NCI-H774 (cell line): ENCODE measurements at regions not wholly inside any gene's neighbourhood (a gene's known extent, or its start where the extent isn't known, plus 50 kb on each side); places are given as distances from the start of the nearest gene placed in this dataset.

Experiments used
- DNase-seq: peaks from one replicate; lab custom pipeline; 2025; lab: John Stamatoyannopoulos, UW

DNA sequence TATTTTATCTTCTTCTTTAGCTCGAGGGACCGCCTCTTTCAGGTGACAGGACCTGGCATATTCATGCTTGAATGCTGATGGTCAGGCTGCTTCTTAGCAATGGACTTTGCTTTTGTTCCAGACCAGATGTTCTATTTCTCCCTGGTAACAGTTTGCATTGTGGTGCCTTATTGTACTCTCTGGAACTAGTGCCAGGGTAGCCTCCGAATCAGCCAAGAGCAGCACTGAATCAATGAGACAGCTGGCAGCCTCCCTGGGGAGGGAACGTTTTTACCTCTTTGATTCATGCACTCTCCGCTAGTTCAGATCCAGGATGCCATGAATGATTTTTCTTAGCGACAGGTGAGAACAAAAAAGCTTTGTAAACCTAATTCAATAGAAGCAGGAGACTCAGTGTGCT lies 54.1 kb upstream of the NXPH1 start:
- peak; percentile 80 for DNase-seq

- no peak for DNase-seq
These were observed 53.3 kb upstream of the NXPH1 start for GRCh38 chr7:8380130-8380529.

GRCh38 chr7:8382004-8382730 lies 51.2 kb upstream of the NXPH1 start:
- DNase-seq, result no peak
